ENCODE measurements at regions not wholly inside any gene's neighbourhood (a gene's known extent, or its start where the extent isn't known, plus 50 kb on each side); places are given as distances from the start of the nearest gene placed in this dataset.
"Not testable (repeated sequence)": the region's sequence is repeated elsewhere in the genome, so short reads cannot be mapped to it uniquely, and the experiment has no call there.

- no peak for DNase-seq
These were observed 1148.5 kb downstream of the PLA2G4A start for GRCh38 chr1:187977298-187977697.

- no peak for DNase-seq
These were observed 1156.6 kb downstream of the PLA2G4A start for GRCh38 chr1:187985145-187985896.

DNA sequence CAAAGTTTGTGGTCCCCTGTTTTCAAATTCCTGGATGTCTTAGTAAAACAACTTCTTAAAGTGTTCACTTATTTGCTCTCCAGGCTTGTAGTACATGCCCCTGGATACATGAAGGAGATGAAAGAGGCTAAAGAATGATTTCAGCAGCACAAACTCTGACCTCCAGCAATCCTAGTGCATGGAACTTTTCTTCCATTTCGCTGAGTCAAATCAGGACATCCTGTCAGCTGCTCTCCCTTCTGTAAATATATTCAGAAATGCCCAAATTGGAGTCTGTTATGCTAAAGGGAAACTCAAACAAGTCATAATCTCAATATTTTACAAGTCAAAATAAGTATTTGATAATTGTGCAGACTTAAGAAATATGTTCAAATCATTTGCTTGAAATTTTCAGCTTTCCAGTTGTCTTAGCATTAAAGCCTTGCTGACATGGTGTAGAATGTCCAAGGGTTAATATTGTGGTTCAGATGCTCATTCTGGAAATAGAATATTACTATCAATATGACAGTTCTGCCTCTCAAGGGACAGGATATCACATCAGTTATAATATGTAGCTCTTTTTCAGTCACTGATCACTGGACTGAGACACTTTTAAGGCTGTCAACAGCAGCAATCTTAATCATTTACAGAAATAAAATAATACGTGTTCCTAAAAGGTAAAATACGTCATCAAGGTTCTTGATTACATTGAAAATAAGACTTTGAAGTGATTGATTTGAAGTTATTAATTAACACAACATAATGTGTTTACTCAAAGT is 1157.3 kb downstream of the PLA2G4A start:
- no peak for DNase-seq

DNA sequence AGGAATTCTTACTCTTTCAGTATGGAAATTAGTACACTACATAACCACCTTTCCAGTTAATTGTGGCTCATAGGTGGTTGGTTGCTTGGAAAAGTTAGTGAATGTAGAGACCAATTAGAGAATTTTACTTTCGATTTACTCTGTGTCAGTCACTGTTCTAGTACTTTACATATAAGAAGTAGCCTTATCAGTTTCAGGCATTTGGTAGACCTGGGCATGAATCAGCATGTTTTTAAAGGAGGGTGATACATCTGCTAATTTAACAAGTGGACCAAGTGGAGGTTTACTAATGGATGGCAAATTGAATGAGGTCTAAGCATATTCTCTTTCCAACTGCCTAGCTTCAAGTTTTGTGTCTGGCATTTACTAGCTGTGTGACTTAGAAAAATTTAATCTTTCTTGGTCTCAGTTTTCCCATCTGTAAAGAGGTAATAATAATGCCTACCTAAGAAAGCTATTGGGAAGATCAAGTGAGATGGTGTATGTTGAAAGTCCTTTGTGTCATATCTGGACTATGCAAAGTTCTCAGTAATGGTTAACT is 1158.6 kb downstream of the PLA2G4A start:
- DNase-seq, result no peak

- no peak for DNase-seq
These were observed 1163.2 kb downstream of the PLA2G4A start for GRCh38 chr1:187991944-187992343.

DNA sequence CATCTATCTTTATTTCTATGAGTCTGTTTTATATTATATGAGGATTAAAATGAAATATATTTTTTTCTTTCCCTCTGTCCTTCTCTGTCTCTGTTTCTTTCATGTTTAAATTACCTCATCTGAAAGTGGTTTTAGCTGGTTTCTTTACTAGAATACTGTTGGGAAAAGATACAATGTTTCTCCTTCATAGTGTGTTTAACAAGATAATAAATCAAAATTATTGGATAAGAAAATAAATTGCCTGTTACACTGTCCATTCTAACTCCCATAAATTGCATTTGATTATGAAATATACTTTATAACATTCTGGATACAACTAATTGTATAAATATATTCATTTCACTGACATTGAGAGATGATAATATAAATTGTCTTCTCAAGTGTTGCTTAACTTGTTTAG is 1168.0 kb downstream of the PLA2G4A start:
- DNase-seq, result no peak

GRCh38 chr1:187999973-188000372 is 1171.2 kb downstream of the PLA2G4A start:
- DNase-seq, result no peak

DNA sequence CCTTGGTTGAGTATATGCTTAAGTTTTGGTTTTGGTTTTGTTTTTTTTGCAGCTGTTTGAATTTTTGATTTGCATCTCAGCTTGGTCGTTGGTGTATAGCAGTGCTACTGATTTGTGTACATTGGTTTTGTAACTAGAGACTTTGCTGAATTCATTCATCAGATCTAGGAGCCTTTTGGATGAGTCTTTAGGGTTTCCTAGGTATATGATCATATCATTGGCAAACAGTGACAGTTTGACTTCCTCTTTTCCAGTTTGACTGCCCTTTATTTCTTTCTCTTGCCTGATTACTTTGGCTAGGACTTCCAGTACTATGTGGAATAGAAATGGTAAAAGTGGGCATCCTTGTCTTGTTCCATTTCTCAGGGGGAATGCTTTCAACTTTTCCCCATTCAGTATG is 1174.9 kb downstream of the PLA2G4A start:
- not testable (repeated sequence) for DNase-seq

GRCh38 chr1:188004849-188005248 is 1176.1 kb downstream of the PLA2G4A start:
- no peak for DNase-seq

DNA sequence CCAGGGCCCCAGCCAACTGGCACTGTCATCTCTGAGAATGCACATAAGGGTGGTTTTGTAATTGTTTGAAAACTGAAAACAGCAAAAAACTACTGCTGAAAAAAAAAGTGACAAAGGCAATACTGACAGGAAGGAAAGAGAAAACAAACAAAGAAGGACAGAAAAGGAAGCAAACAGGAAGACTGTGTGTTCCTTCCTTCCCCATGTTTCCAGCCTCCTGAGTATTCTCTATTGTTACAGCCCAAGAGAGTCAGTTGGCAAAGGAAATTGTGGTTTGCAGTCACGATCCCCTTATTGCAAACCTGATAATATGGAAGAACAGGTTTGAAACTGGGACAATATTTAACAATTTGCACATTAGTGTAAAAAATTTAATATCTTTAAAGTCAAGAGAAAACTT is 1177.6 kb downstream of the PLA2G4A start:
- no peak for DNase-seq

- DNase-seq, result not testable (repeated sequence)
These were observed 1184.6 kb downstream of the PLA2G4A start for GRCh38 chr1:188013222-188013849.

GRCh38 chr1:188017921-188018320 is 1189.2 kb downstream of the PLA2G4A start:
- DNase-seq, result no peak

DNA sequence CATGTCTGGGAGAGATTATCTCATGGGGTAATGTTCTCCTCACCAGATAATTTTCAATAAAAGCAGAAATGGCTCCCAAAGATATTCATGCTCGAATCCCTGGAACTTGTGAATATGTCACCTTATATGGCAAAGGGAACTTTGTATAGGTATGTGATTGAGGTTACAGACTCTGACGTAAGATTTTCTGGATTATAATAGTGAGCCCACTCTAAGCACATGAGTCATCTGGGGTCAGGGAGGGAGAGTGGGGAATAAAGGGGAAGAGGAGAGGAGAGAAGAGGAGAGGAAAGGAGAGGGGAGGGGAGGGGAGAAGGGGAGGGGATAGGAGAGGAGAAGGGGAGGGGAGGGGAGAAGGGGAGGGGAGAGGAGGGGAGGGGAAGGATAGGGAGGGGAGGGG is 1193.9 kb downstream of the PLA2G4A start:
- no peak for DNase-seq

DNA sequence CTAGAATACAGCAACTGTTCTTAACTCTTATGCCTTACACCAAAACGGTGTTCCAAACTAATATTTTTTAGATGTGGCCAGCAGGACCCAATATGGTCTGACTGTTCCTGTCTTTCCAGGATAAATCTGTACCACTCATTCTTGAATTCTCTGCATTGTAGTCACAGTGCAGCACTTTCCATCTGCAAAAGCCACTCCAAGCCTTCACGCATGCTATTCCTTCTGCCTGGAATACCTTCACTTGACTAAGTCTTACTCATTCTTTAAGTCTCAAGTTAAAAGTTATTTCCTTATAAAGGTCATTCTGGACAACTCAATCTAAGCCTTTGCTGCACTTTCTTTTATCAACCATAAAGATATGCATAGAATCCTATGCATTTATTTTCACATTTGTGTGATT is 1194.5 kb downstream of the PLA2G4A start:
- DNase-seq, result no peak

GRCh38 chr1:188027613-188028012 is 1198.9 kb downstream of the PLA2G4A start:
- no peak for DNase-seq

DNA sequence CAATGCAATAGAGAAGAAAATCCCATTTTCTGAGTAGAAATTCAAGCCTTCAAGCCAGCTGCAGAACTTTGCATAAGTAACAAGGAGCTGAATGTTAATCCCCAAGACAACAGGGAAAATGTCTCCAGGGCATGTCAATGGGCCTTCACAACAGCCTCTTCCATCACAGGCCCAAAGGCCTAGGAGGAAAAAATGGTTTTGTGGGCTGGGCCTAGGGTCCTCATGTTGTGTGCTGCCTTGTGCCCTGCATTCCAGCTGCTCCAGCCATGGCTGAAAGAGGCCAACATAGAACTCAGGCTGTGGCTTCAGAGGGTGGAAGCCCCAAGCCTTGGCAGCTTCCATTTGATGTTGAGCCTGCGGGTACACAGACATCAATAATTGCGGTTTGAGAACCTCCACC is 1208.8 kb downstream of the PLA2G4A start:
- DNase-seq, result not testable (repeated sequence)

GRCh38 chr1:188043536-188044245 is 1214.9 kb downstream of the PLA2G4A start:
- no peak for DNase-seq

GRCh38 chr1:188050250-188050649 is 1221.5 kb downstream of the PLA2G4A start:
- no peak for DNase-seq

GRCh38 chr1:188056011-188056410 is 1227.3 kb downstream of the PLA2G4A start:
- no peak for DNase-seq

GRCh38 chr1:188058801-188059200 is 1230.1 kb downstream of the PLA2G4A start:
- DNase-seq, result no peak

- DNase-seq, result no peak
These were observed 1233.1 kb downstream of the PLA2G4A start for GRCh38 chr1:188061881-188062280.

DNA sequence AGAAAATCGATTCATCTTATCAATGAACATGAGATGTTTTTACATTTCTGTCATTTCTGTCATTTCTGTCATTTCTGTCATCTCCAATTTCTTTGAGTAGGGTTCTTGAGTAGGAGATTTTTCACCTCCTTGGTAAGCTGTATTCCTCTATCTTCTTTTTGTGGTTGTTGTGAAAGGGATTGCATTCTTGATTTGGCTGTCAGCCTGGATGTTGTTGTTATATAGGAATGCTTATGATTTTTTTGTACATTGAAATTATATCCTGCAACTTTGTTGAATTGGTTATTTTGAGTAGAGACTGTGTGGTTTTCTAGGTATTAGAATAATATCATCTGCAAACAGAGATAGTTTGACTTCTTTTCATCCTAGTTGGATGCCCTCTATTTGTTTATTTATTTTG is 1233.7 kb downstream of the PLA2G4A start:
- no peak for DNase-seq

DNA sequence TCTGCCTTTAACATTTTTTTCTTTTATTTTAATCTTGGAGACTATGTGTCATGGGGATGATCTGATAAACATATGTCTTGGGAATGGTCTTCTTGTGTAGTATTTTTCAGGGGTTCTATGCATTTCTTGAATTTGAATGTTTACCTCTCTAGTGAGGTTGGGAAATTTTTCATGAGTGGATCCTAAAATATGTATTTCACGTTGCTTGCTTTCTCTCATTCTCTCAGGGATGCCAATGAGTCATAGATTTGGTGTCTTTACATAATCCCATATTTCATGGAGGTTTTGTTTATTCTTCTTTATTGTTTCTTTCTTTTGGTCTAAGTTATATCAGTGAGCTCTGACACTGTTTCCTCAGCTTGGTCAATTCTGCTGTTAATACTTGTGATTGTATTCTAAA is 1237.2 kb downstream of the PLA2G4A start:
- DNase-seq, result no peak

All from C1 segment of cervical spinal cord (tissue), 14 donors.